ENCODE measurements at regions not wholly inside any gene's neighbourhood (a gene's known extent, or its start where the extent isn't known, plus 50 kb on each side); places are given as distances from the start of the nearest gene placed in this dataset.

DNA sequence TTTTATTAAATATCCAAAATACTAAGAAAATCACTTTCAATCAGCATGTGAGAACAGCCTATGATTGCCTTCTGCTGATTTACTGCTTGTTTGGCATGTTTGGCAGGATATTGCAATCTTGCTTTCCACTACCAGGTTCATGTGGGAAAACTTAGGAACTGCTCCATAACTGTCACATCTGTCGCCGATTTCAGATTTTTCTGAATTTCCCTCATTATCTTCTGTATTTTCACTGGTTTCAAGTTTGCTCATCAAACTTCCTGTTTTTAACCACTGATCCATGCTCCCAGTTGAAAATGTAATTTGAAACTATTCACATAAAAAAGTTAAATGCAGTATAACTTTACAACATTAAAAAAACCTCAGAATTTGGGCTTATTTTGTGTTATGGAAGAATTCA is 93.0 kb downstream of the NFKBIZ start:
- TF ChIP-seq YY1 (IDR thresholded peaks at IDR 0.05) (no peak), TAF1 (conservative IDR thresholded peaks at IDR 0.05) (no peak), RAD21 (IDR thresholded peaks at IDR 0.05) (no peak), EGR1 (IDR thresholded peaks at IDR 0.05; ENCODE audit: low read depth in 2 of 2) (no peak), SP1 (IDR thresholded peaks at IDR 0.05) (no peak), HNF4A (conservative IDR thresholded peaks at IDR 0.05) (no peak), FOXA1 (IDR thresholded peaks at IDR 0.05) (no peak)
- TF ChIP-seq, protein P1, sequence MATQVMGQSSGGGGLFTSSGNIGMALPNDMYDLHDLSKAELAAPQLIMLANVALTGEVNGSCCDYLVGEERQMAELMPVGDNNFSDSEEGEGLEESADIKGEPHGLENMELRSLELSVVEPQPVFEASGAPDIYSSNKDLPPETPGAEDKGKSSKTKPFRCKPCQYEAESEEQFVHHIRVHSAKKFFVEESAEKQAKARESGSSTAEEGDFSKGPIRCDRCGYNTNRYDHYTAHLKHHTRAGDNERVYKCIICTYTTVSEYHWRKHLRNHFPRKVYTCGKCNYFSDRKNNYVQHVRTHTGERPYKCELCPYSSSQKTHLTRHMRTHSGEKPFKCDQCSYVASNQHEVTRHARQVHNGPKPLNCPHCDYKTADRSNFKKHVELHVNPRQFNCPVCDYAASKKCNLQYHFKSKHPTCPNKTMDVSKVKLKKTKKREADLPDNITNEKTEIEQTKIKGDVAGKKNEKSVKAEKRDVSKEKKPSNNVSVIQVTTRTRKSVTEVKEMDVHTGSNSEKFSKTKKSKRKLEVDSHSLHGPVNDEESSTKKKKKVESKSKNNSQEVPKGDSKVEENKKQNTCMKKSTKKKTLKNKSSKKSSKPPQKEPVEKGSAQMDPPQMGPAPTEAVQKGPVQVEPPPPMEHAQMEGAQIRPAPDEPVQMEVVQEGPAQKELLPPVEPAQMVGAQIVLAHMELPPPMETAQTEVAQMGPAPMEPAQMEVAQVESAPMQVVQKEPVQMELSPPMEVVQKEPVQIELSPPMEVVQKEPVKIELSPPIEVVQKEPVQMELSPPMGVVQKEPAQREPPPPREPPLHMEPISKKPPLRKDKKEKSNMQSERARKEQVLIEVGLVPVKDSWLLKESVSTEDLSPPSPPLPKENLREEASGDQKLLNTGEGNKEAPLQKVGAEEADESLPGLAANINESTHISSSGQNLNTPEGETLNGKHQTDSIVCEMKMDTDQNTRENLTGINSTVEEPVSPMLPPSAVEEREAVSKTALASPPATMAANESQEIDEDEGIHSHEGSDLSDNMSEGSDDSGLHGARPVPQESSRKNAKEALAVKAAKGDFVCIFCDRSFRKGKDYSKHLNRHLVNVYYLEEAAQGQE (IDR thresholded peaks at IDR 0.05), result no peak
- TF ChIP-seq, protein P2, sequence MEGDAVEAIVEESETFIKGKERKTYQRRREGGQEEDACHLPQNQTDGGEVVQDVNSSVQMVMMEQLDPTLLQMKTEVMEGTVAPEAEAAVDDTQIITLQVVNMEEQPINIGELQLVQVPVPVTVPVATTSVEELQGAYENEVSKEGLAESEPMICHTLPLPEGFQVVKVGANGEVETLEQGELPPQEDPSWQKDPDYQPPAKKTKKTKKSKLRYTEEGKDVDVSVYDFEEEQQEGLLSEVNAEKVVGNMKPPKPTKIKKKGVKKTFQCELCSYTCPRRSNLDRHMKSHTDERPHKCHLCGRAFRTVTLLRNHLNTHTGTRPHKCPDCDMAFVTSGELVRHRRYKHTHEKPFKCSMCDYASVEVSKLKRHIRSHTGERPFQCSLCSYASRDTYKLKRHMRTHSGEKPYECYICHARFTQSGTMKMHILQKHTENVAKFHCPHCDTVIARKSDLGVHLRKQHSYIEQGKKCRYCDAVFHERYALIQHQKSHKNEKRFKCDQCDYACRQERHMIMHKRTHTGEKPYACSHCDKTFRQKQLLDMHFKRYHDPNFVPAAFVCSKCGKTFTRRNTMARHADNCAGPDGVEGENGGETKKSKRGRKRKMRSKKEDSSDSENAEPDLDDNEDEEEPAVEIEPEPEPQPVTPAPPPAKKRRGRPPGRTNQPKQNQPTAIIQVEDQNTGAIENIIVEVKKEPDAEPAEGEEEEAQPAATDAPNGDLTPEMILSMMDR (IDR thresholded peaks at IDR 0.05; ENCODE audit: low read depth, low read length, missing input control), result no peak
- TF ChIP-seq, protein P3, sequence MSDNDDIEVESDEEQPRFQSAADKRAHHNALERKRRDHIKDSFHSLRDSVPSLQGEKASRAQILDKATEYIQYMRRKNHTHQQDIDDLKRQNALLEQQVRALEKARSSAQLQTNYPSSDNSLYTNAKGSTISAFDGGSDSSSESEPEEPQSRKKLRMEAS (IDR thresholded peaks at IDR 0.05), result no peak
